Small intestine (tissue), 7 donors: ENCODE measurements at regions not wholly inside any gene's neighbourhood (a gene's known extent, or its start where the extent isn't known, plus 50 kb on each side); places are given as distances from the start of the nearest gene placed in this dataset.

ENCODE experiments used
- DNase-seq, 2 donors: peaks; one replicate each; pipeline versions ENCODE4 v3.0.0 to v3.0.0-alpha.2; 2013
- FAIRE-seq: peaks from 2 replicates; lab custom pipeline; 2012; peaks lifted over from hg19 to GRCh38; lab: Jason Lieb, UNC
- H3K27ac ChIP-seq, 3 donors: one replicate each; pipeline ENCODE4 v1.5.1; 2013; ENCODE audit warnings: low read length in 2 of 3, mild to moderate bottlenecking in 2 of 3, control low read depth in 1 of 3, inconsistent platforms in 1 of 3, low read depth in 1 of 3, moderate library complexity in 1 of 3
- H3K27me3 ChIP-seq, 3 donors: one replicate each; pipeline ENCODE4 v1.6.1; 2013; ENCODE audit warnings: low read length in 3 of 3, inconsistent platforms in 1 of 3; ENCODE audit not compliant: control insufficient read depth in 3 of 3, insufficient read depth in 3 of 3
- H3K36me3 ChIP-seq, 3 donors: one replicate each; pipeline ENCODE4 v1.6.1; 2013; ENCODE audit warnings: low read length in 3 of 3, inconsistent platforms in 1 of 3, low read depth in 1 of 3, mild to moderate bottlenecking in 1 of 3, moderate library complexity in 1 of 3; ENCODE audit not compliant: control insufficient read depth in 3 of 3, insufficient read depth in 2 of 3
- H3K4me1 ChIP-seq, 3 donors: one replicate each; pipeline ENCODE4 v1.6.1; 2013; ENCODE audit warnings: low read length in 2 of 3, inconsistent platforms in 1 of 3, low read depth in 1 of 3, mild to moderate bottlenecking in 1 of 3, moderate library complexity in 1 of 3; ENCODE audit not compliant: control insufficient read depth in 3 of 3, insufficient read depth in 2 of 3
- H3K4me3 ChIP-seq, 3 donors: one replicate each; pipeline ENCODE4 v1.5.1; 2013; ENCODE audit warnings: low read length in 3 of 3, control low read depth in 1 of 3, inconsistent platforms in 1 of 3, low read depth in 1 of 3, mild to moderate bottlenecking in 1 of 3, moderate library complexity in 1 of 3
- H3K9me3 ChIP-seq, 2 donors: one replicate each; pipeline ENCODE4 v1.6.1; 2013; ENCODE audit warnings: low read depth in 1 of 2, low read length in 1 of 2; ENCODE audit not compliant: control insufficient read depth in 2 of 2, insufficient read depth in 1 of 2
- WGBS, 3 donors: extraction: QIAGEN DNeasy Blood & Tissue Kit; methylation state at CpG; one replicate each; pipeline ENCODE4 v1.1.7; 2013; 5-methylcytosine and 5-hydroxymethylcytosine counted together
- donor health status: healthy with polysubstance abuse.
- donor health status: control.
- donor health status: control.
- donor health status: Bipolar disorder and iron deficiency.
- donor health status: healthy.

GRCh38 chr2:126480033-126480432 is 175.9 kb upstream of the GYPC start:
- DNase-seq = no peak
- Histone ChIP-seq H3K4me3 (no peak overlapping the region), H3K9me3 (no peaks in the 10 kb centered on the region), H3K27me3 (no peaks in the 10 kb centered on the region), H3K4me1 (no peaks in the 10 kb centered on the region), H3K36me3 (no peaks in the 10 kb centered on the region), H3K27ac (no peak overlapping the region)
- FAIRE-seq = no peak
- WGBS, 3 donors = 85 to 88% (median 88%) methylated on average over 2 of the region's 2 CpGs

- no peaks in the 10 kb centered on the region for H3K9me3 ChIP-seq
- H3K27ac ChIP-seq = no peak overlapping the region
- WGBS, 3 donors = 87 to 92% (median 90%) methylated on average over 19 of the region's 19 CpGs
- no peaks in the 10 kb centered on the region for H3K27me3 ChIP-seq
- H3K36me3 ChIP-seq = no peaks in the 10 kb centered on the region
- FAIRE-seq (no peak), DNase-seq (peak; percentile 7 to 13)
- H3K4me3 ChIP-seq = no peak overlapping the region
- H3K4me1 ChIP-seq = no peaks in the 10 kb centered on the region
Measured at GRCh38 chr2:126482582-126483464, 173.1 kb upstream of the GYPC start.

GRCh38 chr2:126494593-126494992 is 161.4 kb upstream of the GYPC start:
- Histone ChIP-seq H3K4me1 (no peaks in the 10 kb centered on the region), H3K36me3 (no peaks in the 10 kb centered on the region), H3K27me3 (no peaks in the 10 kb centered on the region), H3K4me3 (no peak overlapping the region), H3K9me3 (peaks cover 0 to 5% of the 10 kb centered on the region in 2 donors), H3K27ac (no peak overlapping the region)
- FAIRE-seq (no peak), DNase-seq (no peak)

DNA sequence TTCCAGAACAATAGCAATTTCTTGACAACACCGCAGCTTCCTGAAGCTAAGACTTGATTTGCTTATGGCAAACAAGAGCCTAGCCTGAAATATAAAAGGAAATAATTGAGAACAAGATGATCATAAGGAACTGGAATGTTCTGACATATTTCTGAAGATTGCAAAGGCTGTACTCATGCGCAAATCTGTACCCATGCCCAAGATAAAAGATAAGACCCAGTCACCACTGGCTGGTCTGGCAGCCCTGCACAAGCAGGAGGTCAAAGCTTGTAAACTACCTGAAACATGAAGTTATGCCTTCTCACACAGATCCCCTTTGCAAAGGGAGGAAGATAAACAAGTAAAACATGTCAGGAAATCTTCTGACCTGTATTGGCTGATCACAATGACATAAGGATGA is 160.8 kb upstream of the GYPC start:
- Histone ChIP-seq H3K4me1 (no peaks in the 10 kb centered on the region), H3K4me3 (no peak overlapping the region), H3K27ac (no peak overlapping the region), H3K36me3 (no peaks in the 10 kb centered on the region), H3K27me3 (no peaks in the 10 kb centered on the region), H3K9me3 (peaks cover 0 to 5% of the 10 kb centered on the region in 2 donors)
- no peak for DNase-seq
- FAIRE-seq = no peak
- 72 to 85% (median 75%) methylated on average over 2 of the region's 2 CpGs for WGBS, 3 donors

DNA sequence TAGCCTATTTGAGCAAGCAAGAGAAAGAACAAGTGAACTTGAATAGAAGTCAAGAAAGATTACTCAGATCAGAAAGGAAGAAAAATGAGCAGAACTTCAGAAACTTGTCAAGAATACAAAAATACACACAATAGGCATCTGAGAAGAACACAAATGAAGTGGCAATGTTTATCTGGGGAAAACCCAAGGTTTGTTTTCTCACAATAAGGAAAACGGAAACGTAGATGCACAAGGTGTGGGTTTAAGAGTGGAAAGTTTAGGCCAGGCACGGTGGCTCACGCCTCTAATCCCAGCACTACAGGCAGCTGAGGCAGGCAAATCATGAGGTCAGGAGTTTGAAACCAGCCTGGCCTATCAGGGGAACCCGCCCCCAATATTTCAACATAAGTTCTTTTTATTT is 159.5 kb upstream of the GYPC start:
- no peak for DNase-seq
- Histone ChIP-seq H3K4me1 (no peaks in the 10 kb centered on the region), H3K27me3 (no peaks in the 10 kb centered on the region), H3K9me3 (peaks cover 0 to 5% of the 10 kb centered on the region in 2 donors), H3K36me3 (no peaks in the 10 kb centered on the region), H3K4me3 (no peak overlapping the region), H3K27ac (no peak overlapping the region)
- 78 to 87% (median 81%) methylated on average over 5 of the region's 5 CpGs for WGBS, 3 donors
- FAIRE-seq = no peak

GRCh38 chr2:126503476-126503875 is 152.5 kb upstream of the GYPC start:
- H3K9me3 ChIP-seq = no peaks in the 10 kb centered on the region
- no peak for FAIRE-seq
- no peaks in the 10 kb centered on the region for H3K27me3 ChIP-seq
- H3K4me3 ChIP-seq = no peak overlapping the region
- no peaks in the 10 kb centered on the region for H3K4me1 ChIP-seq
- WGBS, 3 donors = 53 to 73% (median 63%) methylated on average over 3 of the region's 3 CpGs
- no peak overlapping the region for H3K27ac ChIP-seq
- no peaks in the 10 kb centered on the region for H3K36me3 ChIP-seq
- DNase-seq = no peak

DNA sequence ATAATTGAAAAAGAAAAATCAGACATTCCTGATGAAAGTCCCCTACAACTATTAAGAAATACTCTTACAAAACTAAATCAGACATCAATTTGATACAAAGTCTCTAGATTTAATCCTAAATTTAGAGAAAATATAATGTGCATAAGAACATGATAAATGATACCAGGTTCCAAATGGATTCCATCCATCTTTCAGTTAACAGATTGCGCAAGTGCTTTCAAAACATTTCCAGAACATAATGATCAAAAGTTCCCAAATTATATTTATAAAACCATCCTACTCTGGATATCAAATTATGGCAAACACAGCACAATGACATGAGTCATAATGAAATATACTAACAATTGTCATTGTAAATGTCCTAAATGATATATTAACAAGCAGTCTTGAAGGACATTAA is 151.0 kb upstream of the GYPC start:
- 97 to 100% (median 100%) methylated on average over 1 of the region's 1 CpG for WGBS, 3 donors
- Histone ChIP-seq H3K36me3 (no peaks in the 10 kb centered on the region), H3K27me3 (no peaks in the 10 kb centered on the region), H3K27ac (no peak overlapping the region), H3K9me3 (no peaks in the 10 kb centered on the region), H3K4me1 (no peaks in the 10 kb centered on the region), H3K4me3 (no peak overlapping the region)
- FAIRE-seq = no peak
- no peak for DNase-seq

DNA sequence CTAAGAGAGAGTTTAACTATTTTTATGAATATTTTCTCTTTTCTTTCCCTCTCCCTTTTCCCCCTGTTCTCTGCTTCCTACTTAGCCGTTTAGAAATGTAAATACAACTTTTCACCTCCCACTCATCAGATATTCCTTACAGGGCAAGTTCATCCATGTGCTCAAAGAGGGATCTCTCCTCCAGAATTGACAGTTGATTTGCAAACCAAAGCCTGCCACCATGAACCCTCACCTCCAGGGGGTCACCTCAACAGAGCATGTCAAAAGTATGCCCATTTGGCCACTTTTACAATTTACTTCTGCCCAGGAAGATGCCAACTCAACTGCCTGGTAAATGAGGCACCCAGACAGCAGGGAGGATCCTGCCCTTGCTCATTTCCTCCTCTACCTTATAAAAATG is 149.2 kb upstream of the GYPC start:
- DNase-seq (no peak), FAIRE-seq (no peak)
- WGBS, 3 donors = 17 to 20% (median 19%) methylated on average over 1 of the region's 1 CpG

More for the DNA sequence above, 149.2 kb upstream of the GYPC start:
- Histone ChIP-seq H3K27ac (no peak overlapping the region), H3K27me3 (no peaks in the 10 kb centered on the region), H3K4me3 (no peak overlapping the region), H3K9me3 (no peaks in the 10 kb centered on the region), H3K4me1 (no peaks in the 10 kb centered on the region), H3K36me3 (no peaks in the 10 kb centered on the region)
